ENCODE measurements at regions not wholly inside any gene's neighbourhood (a gene's known extent, or its start where the extent isn't known, plus 50 kb on each side); places are given as distances from the start of the nearest gene placed in this dataset.
A peak's percentile ranks its signal among the peaks of the same experiment; 100 is the strongest.

DNA sequence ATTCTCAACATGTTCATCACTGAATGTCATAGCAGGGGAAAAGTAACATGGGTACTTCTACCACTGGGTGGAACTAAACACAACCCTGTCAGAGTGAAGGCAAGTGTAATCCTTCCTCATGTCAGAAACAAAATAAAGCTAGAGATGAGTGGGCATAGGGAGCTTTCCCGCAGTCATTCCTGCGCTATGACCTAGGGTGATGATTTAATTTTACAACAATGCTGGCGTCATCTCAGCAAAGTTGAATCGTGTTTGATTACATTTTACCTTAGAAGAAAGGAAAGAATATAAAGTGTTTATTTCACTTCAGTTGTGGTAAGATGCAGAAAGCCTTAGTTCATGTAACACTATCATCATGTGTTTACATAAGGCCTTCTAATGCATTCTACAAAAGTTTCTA, 355.6 kb downstream of the METTL15 start:
- DNase-seq: peak; percentile 9

DNA sequence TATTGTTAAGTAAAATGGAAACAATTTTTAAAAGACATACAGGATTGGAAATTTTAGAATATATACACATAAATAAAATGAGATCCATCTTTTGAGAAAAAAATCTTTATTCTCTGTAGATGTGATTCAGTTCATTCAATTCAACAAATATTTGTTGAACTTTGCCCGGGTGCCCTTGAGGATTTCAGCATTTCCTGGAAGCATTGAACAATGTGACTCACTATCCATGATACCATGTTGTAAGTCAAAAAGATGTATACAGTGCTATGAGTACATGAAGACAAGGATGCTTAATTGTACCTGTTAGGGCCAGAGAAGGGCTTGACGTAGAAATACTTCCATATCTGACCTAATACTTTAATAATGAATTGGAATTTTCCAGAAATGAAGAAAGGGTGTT, 353.7 kb downstream of the METTL15 start:
- no peak for DNase-seq

DNA sequence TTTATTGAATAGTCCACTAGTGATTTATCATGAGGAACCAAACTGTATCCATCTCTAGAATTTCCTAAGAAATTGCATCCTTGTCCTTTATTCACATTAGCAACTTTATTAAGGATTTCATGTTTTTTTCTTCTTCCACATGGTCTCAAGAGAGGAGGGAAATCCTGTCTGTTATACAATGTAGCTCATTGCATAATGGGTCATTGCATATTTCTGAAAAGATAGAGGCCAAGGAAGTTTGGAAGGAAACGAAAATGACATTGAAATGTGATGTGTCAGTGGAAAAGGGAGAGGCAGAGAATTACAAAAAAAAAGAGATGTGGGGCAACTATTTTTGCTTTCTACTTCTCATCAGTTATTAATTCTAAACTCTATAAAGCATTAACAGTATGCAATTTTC, 353.1 kb downstream of the METTL15 start:
- DNase-seq: peak; percentile 68

DNA sequence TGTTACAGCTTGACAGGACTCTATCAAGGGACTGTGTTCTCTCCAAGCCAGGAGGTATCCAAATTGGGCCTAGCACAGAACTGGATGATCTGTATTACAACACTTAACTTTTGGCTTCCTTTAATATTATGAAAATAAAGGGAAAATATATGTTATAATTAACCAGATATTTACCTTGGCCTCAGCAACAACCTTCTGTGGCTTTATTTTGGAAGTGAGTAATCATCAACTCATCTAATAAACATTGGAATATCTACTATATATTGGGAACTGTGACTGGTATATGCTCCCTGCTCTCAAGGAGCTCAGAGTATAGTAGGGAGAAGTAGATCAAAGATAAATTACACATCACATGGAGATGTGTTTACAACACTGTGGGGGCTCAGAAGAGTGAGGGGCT, 352.2 kb downstream of the METTL15 start:
- peak; percentile 50 for DNase-seq

DNA sequence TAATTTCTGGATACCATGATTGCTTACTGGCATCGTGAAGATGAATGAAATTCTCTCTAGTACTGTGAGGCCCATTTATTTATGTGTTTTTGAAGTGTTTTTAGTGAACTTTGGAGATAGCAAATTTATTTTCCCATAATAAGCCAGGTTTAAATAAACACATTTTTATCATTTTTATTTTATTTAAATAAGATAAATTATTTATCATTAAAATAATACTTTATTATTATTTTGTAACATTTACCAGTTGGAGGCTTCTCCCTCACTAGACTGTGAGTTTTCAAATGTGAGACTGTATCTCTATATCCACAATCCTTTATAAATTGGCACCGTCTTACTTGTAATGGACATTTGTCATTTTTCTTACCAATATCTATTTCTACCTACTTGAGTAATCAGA, 351.7 kb downstream of the METTL15 start:
- no peak for DNase-seq

DNA sequence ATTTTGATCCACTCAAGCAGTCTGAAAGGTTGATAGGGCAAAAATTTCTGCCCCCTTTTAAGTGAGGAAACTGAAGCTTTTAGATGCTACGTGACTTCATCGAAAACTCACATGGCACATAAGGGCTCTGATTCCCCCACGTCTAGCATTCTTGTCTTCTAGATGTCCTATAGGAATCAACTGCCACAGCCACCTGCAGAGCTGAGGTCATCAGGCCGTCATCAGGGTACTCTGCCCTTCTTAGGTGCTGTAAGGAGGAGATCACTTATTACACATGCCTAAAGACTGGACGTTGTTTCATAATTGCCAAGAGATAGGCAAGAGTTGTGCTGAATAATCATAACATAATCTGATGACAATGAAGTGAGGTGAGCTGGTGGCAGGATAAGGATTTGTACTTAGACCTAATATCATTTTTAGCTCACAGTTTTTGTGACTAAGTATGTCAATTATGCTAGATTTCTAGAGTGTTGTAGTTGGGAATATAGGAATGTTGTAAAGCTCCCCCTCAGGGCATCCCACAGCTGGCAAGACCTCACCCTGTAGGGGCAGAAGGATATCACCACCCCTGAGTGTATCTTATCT, 349.4 kb downstream of the METTL15 start:
- no peak for DNase-seq

DNA sequence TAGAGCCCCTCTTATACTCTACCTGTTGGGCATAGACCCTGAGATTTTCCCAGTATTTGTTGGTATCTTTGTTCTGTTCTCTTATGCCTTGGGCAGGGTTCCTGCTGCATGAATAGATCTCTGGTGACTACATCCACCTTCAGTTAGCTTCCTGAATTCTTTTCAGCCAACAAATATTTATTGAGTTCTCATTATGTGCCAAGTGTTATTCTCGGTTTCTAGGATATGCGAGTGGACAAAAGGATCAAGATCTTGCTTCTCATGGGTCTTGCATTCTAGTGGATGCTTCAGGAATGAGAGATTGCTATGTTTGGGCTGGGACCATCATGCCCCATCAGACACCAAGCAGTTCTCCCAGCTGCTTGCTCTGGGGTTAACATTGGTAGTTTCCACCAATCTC, 340.0 kb downstream of the METTL15 start:
- peak; percentile 58 for DNase-seq

DNA sequence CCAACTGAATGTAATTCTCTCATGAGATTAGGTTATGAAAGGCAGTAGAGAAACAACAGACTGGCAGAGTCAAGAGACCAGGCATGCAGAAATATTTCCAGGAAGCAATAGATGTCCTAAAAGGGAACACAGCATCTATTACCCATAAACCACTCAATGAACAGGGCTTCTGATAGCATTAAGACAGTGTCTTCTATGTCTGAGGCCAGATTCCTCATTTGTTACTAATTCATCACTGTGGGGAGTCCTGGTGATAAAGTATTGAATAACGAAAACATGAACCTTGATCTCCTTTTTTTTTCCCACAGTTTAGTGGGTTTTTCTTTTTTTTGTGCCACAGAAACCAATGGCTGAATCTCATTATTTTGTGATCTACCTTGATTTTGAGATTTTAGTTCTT, 339.0 kb downstream of the METTL15 start:
- peak; percentile 86 for DNase-seq

DNA sequence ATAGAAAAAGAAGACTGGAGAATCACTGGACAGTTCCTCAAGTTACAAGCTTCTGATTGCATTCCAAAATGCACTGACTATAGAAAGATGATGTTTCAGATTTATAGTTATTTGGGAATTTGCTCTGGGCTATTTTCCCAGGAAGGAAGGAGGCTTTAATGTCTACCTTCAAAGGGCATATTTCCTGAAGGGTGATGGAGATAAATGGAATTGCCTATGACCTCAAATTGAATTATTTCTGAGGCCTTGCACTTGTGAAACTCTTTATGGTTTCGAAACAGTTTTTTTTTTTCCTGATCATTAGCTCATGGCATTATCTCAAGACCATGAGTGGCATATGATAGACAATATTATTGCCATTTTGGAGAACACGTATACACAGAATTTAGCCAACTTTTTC, 333.9 kb downstream of the METTL15 start:
- no peak for DNase-seq

DNA sequence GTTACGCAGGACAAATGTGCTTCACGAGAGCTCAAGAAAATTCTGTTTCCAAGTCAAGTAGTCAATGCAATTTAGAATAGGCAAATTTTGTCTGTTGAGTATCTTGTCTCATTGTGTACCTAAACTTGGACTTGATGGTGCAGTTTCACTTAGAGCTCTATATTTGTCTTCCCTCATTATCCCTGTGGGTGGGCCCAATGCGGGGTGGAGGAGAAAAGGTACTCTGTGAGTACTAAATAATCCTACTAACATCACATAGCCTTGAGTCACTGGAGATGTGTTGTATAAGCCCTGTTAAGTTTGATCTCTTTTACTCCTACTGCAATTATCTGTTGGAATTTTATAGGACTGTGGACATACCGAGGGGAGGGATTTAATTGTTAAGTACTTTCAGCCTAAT, 331.2 kb downstream of the METTL15 start:
- no peak for DNase-seq

DNA sequence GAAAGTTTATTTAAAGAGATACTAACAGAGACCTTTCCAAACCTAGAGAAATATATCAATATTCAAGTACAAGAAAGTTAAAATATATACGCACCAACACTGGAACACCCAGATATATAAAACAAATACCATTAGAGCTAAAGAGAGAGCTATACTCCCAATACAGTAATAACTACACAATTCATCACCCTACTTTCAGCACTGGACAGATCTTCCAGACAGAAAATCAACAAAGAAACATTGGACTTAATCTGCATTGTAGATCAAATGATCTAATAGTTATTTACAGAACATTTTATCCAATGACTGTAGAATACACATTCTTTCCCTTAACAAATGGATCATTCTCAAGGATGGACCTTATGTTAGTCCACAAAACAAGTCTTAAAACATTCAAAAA, 311.9 kb downstream of the METTL15 start:
- no peak for DNase-seq

DNA sequence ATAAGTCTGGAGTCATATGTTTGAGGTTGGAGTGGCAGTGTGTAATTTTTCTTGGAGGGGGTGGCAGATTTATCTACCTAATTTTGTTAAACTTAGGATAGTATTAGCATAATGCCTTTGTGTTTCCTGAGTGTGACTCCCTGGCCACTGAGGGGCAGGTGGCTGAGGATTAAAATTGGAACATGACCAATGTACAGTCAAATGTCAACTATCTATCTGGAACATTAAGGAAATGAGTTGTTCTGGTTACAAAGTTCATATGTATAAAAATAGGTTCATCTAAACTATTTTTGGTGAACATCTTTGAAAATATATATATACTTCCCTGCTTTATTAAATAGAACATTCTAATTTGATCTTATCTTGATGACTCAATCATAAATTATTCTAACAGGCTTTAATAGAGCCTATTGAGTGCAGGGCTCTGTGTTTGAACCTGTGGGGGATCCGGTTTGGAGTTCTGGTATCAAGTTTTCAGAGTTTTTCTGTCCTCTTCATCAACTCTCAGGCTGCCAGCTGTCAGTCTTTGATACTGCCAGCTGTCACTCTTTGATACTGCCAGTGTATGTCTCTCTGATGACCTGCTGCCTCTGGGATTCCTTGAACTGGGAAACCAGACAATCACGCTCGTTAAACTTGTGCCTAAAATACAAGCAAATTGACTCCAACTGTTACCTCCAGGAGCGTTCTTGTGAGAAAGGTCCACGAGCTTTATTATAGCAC, 309.6 kb downstream of the METTL15 start:
- no peak for DNase-seq

DNA sequence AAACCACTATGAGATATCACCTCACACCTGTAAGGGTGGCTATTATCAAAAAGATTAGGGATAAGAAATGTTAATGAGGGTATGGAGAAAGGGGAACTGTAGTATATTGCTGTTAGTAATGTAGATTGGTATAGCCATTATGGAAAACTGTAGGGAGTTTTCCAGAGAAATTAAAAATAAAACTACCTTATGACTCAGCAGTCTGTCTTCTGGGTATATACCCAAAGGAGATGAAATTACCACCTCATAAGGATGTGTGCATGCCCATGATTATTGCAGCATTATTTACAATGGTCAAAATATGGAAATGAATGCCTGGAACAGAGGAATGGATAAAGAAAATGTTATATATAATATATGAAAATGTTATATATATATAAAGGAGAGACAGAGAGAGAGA, 303.8 kb downstream of the METTL15 start:
- no peak for DNase-seq

DNA sequence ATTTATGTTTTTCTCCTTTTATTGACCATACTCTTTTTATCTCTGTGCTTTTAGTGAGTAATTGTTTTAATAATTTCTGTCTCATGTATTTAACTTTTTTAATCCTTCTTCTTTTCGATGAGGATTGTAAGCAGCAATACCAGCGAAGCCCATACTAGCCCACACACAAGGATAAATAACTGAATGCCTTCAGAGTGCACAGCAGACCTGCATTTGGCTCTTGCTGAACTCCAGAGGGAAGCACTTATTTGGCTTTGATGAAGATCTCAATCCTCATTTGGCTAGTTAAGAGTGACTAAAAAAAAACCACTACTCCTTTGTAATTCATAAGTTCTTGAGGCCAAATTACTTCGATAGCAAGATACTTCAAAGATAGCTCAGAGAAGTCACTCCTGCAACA, 293.3 kb downstream of the METTL15 start:
- no peak for DNase-seq

DNA sequence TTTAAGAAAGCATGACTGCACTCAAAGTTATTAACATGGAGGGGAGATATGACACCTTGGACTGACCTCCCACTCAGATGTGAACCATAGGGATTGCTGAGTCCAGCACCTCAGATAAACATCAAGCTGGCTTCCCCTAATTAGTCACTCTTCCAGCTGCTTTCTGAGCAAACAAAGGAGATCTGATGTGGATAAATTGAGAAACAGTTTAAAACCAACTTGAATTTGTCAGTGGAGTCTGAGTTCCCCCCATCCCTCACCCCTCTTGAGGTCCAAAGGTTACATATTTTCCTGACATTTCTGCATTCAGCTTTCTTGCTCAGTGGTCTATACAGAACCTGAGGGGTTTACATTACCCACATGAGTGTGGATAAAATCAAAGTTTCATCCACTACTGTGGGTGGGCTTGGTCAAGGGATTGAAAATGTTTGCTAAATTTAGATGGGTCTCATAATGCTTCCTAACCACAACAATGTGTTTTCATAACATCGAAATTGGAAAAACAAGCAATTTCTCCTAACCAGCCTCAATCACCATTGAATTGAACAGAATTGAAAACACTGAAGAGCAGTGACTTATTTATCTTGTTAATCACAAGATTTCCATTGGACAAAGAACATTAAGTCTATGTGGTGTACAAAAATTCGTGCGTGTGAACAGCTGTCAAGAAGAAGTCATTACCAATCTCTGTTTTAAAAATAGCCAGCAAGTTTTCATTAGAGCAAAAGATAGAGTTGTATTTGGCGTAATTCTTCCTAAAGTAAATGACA, 292.3 kb downstream of the METTL15 start:
- DNase-seq: peak; percentile 49

DNA sequence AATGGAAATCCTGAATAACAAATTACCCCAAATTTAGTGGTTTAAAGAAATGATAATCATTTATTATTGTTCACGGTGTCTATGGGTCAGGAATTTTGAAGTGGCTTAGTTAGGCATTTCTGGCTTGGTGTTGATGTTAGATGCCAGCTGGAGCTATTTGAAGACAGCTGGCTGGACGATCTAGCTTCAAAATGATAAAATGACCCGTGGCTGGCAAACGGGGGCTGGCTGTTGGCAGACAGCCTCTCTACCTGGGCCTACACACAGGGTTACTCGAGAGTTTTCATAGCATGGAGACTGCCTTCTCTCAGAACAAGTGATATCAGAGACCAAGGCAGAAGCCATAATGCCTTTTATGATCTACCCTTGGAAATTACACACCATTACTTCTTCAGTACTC, 285.2 kb downstream of the METTL15 start:
- no peak for DNase-seq

DNA sequence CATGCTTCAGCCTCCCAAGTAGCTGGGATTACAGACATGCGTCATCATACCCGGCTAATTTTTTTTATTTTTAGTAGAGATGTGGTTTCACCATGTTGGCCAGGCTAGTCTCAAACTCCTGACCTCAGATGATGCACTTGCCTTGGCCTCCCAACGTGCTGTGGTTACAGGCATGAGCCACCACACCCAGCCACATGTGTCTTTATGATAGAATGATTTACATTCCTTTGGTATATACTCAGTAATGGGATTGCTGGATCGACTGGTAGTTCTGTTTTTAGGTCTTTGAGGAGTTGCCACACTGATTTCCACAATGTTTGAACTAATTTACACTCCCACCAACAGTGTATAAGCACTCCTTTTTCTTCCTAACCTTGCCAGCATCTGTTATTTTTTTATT, 276.2 kb downstream of the METTL15 start:
- DNase-seq: peak; percentile 98

DNA sequence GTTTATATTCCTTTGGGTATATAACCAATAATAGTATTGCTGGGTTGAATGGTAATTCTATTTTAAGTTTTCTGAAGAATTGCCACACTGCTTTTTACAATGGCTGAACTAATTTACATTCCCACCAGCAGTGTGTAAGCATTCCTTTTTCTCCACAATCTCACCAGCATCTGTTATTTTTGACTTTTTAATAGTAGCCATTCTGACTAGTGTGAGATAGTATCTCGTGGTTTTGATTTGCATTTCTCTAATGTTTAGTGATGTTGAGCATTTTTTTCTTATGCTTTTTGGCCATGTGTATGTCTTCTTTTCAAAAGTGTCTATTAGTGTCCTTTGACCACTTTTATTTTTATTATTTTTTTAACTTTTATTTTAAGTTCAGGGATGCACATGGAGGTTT, 275.3 kb downstream of the METTL15 start:
- peak; percentile 80 for DNase-seq
